ENCODE measurements at regions not wholly inside any gene's neighbourhood (a gene's known extent, or its start where the extent isn't known, plus 50 kb on each side); places are given as distances from the start of the nearest gene placed in this dataset.

- TF ChIP-seq, protein P1, sequence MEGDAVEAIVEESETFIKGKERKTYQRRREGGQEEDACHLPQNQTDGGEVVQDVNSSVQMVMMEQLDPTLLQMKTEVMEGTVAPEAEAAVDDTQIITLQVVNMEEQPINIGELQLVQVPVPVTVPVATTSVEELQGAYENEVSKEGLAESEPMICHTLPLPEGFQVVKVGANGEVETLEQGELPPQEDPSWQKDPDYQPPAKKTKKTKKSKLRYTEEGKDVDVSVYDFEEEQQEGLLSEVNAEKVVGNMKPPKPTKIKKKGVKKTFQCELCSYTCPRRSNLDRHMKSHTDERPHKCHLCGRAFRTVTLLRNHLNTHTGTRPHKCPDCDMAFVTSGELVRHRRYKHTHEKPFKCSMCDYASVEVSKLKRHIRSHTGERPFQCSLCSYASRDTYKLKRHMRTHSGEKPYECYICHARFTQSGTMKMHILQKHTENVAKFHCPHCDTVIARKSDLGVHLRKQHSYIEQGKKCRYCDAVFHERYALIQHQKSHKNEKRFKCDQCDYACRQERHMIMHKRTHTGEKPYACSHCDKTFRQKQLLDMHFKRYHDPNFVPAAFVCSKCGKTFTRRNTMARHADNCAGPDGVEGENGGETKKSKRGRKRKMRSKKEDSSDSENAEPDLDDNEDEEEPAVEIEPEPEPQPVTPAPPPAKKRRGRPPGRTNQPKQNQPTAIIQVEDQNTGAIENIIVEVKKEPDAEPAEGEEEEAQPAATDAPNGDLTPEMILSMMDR (IDR thresholded peaks at IDR 0.05; ENCODE audit: low read depth, low read length, missing control alignments): no peak
- no peak for DNase-seq (ENCODE audit: extremely low read depth, low read depth)
- H3K4me3 ChIP-seq (replicated peaks; ENCODE audit: low read depth, low read length): no peak overlapping the region
Observed at GRCh38 chr2:150729495-150729955, 242.1 kb upstream of the RND3 start.

GRCh38 chr2:150718280-150718679 lies 230.8 kb upstream of the RND3 start:
- no peak for DNase-seq (ENCODE audit: extremely low read depth, low read depth)
- TF ChIP-seq, protein P1 (IDR thresholded peaks at IDR 0.05; ENCODE audit: low read depth, low read length, missing control alignments): no peak
- H3K4me3 ChIP-seq (replicated peaks; ENCODE audit: low read depth, low read length): no peak overlapping the region

DNA sequence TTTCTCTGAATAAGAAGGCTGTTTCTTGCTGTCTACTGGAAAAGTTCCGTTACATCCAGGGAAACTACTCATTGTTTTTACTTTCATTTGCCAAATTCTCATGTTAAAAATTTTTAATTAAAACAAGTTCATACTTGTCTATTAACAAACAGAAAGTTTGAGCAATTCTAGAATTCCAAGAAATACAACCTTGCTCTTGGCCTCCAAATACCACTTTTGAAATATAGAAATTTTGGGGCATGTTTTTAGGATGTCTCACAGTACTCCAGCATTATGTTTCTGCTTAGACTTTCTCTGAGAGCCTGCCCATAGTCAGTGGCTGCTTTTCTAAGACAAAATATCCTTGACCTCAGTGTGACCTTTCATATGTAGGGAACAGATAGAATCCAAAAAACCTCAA lies 228.7 kb upstream of the RND3 start:
- TF ChIP-seq, protein P1 (IDR thresholded peaks at IDR 0.05; ENCODE audit: low read depth, low read length, missing control alignments): no peak
- no peak for DNase-seq (ENCODE audit: extremely low read depth, low read depth)
- H3K4me3 ChIP-seq (replicated peaks; ENCODE audit: low read depth, low read length): no peak overlapping the region

DNA sequence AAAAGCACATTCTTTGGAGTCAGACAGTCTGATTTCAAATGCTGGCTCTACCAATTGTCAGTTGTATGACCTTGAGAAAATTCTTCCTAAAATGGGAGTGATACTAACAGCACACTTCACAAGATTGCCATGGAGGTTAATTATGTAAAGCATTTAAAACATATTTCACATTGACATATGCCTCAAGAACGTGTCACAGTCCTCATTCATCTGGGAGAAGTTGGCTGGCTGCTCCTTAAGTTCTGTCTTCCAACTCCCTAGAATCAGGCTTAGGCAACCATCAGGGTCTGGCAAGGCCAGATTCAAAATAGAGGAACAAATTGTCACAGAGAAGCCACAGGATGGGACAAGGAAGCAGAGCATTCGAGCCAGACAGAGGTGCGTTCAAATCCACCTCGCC lies 228.0 kb upstream of the RND3 start:
- TF ChIP-seq, protein P1 (IDR thresholded peaks at IDR 0.05; ENCODE audit: low read depth, low read length, missing control alignments): no peak
- H3K4me3 ChIP-seq (replicated peaks; ENCODE audit: low read depth, low read length): no peak overlapping the region
- no peak for DNase-seq (ENCODE audit: extremely low read depth, low read depth)

GRCh38 chr2:150710916-150711315 lies 223.4 kb upstream of the RND3 start:
- DNase-seq (ENCODE audit: extremely low read depth, low read depth): no peak
- TF ChIP-seq, protein P1 (IDR thresholded peaks at IDR 0.05; ENCODE audit: low read depth, low read length, missing control alignments): no peak
- H3K4me3 ChIP-seq (replicated peaks; ENCODE audit: low read depth, low read length): no peak overlapping the region

GRCh38 chr2:150710041-150710440 lies 222.6 kb upstream of the RND3 start:
- DNase-seq (ENCODE audit: extremely low read depth, low read depth): no peak

More at GRCh38 chr2:150710041-150710440, 222.6 kb upstream of the RND3 start:
- TF ChIP-seq, protein P1 (IDR thresholded peaks at IDR 0.05; ENCODE audit: low read depth, low read length, missing control alignments): no peak
- H3K4me3 ChIP-seq (replicated peaks; ENCODE audit: low read depth, low read length): no peak overlapping the region
